PC-9 (cell line): ENCODE measurements at regions not wholly inside any gene's neighbourhood (a gene's known extent, or its start where the extent isn't known, plus 50 kb on each side); places are given as distances from the start of the nearest gene placed in this dataset.

ENCODE experiments used
- BruUV-seq: library from RNA; stranded (reverse); fragments of 400-500 nt; replicated peaks from 2 replicates; lab custom pipeline; 2021; lab: Mats Ljungman, UMichigan
- CTCF ChIA-PET: fragments of 300-600 bp; sonication (Branson Sonifier 250); formaldehyde crosslinking; loops from one replicate; lab custom pipeline; 2022; ENCODE audit warnings: antibody characterized with exemption; lab: Charles Lee
- POLR2A ChIA-PET: fragments of 300-600 bp; sonication (Branson Sonifier 250); formaldehyde crosslinking; loops from one replicate; lab custom pipeline; 2022; ENCODE audit warnings: antibody characterized with exemption; ENCODE audit not compliant: unreplicated experiment; lab: Charles Lee
- DNase-seq, 2 experiments: peaks; one replicate each; pipeline versions ENCODE4 v3.0.0 to v3.0.0-alpha.2; 2015 to 2022; ENCODE audit warnings: mixed read lengths in 1 of 2
- H2AFZ ChIP-seq: fragments of 200-600 bp; sonication (generic); 2 replicates; pipeline ENCODE4 v1.8.1; 2017; ENCODE audit warnings: antibody characterized with exemption
- H3F3A ChIP-seq: fragments of 200-600 bp; sonication (generic); 2 replicates; pipeline ENCODE4 v1.8.1; 2017; ENCODE audit warnings: antibody characterized with exemption, mild to moderate bottlenecking, low read depth; ENCODE audit not compliant: insufficient read depth
- H3K27ac ChIP-seq: fragments of 200-600 bp; sonication (generic); 2 replicates; pipeline ENCODE4 v1.6.1; 2016; ENCODE audit warnings: mixed run types
- H3K27me3 ChIP-seq: fragments of 200-600 bp; sonication (generic); 2 replicates; pipeline ENCODE4 v1.6.1; 2016; ENCODE audit warnings: low read depth, mixed run types; ENCODE audit not compliant: insufficient read depth
- H3K36me3 ChIP-seq: fragments of 200-600 bp; sonication (generic); 2 replicates; pipeline ENCODE4 v1.6.1; 2016; ENCODE audit warnings: low read depth, mixed run types
- H3K4me1 ChIP-seq: fragments of 200-600 bp; sonication (generic); replicated peaks from 2 replicates; pipeline ENCODE4 v1.6.1; 2016; ENCODE audit warnings: mixed run types; ENCODE audit not compliant: insufficient read depth
- H3K4me2 ChIP-seq: fragments of 200-600 bp; sonication (generic); 2 replicates; pipeline ENCODE4 v1.6.1; 2017; ENCODE audit warnings: mixed run types
- H3K4me3 ChIP-seq: fragments of 200-600 bp; sonication (generic); 2 replicates; pipeline ENCODE4 v1.6.1; 2016; ENCODE audit warnings: mixed run types
- H3K79me2 ChIP-seq: fragments of 200-600 bp; sonication (generic); 2 replicates; pipeline ENCODE4 v1.6.1; 2017; ENCODE audit warnings: low read depth, mixed run types
- H3K9me2 ChIP-seq: fragments of 200-600 bp; sonication (generic); 2 replicates; pipeline ENCODE4 v1.8.1; 2017; ENCODE audit warnings: mild to moderate bottlenecking; ENCODE audit not compliant: insufficient read depth
- H3K9me3 ChIP-seq: fragments of 200-600 bp; sonication (generic); 2 replicates; pipeline ENCODE4 v1.8.1; 2016; ENCODE audit warnings: low read depth; ENCODE audit not compliant: insufficient read depth
- H4K20me1 ChIP-seq: fragments of 200-600 bp; sonication (generic); 2 replicates; pipeline ENCODE4 v1.8.1; 2017; ENCODE audit not compliant: insufficient read depth
- EZH2 ChIP-seq: fragments of 200-600 bp; sonication (generic); IDR thresholded peaks from 2 replicates; pipeline ENCODE4 v1.8.0; 2017; ENCODE audit warnings: antibody characterized with exemption, low read depth
- intact Hi-C: fragments of 100-400 bp; cut with micrococcal nuclease; formaldehyde crosslinking; loops from one replicate; pipeline ENCODE4 v1.10.0; 2022; ENCODE audit not compliant: unreplicated experiment
- TF ChIP-seq, protein P1 (sequence below): fragments of 200-600 bp; sonication (generic); conservative IDR thresholded peaks from 2 replicates; pipeline ENCODE4 v1.6.1; 2017; ENCODE audit warnings: mixed run types, antibody characterized with exemption, mild to moderate bottlenecking, moderate library complexity

DNA sequence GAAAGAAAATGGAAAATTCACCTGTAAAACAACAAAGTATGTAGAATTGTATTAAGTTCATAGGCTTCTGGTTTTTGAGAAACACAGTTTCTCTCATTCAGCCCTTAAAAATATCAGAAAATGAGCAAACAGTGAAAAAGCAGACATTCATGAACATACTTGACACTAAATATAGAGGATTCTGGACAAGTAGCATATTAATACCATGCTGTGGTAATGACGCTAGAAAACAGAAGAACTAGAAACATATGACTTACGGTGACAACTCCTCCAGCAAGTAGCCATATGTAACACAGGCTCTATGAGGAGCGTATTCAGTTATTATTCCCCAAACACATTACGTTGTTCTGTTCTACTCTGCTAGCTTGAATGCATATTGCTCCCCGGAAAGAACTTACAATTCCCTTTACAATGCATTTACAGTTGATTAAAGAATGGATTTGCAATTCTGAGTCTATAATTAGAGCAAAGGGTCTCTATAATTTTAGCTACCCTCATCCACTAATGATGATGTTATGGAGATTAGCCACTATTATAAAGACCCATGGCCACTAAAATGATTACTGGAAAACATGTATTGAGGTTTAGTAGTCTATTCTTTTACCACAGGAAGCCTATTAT lies 672.1 kb downstream of the EFNB2 start:
- no peaks in the 10 kb centered on the region for H3K9me2 ChIP-seq
- intact Hi-C loops: no loop called here
- H3K79me2 ChIP-seq: no peaks in the 10 kb centered on the region

DNA sequence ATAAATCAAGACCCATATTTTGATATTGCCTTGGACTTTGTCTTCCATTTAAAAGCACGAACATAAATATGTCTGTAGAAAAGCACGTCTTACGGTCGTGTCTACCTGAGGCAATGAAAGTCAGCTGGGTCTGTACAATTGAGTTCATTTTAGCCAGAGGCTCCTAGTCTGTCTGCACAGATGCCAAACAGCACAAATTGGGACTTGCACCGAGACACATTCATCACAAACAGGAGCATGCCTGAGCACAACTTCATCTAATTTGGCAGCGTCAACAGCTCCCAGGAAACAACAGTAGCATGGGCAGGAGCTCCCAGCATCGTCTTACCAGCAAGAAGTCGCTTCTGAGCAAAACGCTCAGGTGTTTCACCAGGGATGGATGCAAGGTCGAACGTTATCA lies 687.0 kb downstream of the EFNB2 start:
- no peaks in the 10 kb centered on the region for H3K79me2 ChIP-seq
- intact Hi-C loops: no loop called here
- H3K9me2 ChIP-seq: no peaks in the 10 kb centered on the region
- BruUV-seq: no TSS peak
- H4K20me1 ChIP-seq: no peaks in the 10 kb centered on the region
- H3K4me1 ChIP-seq: no peaks in the 10 kb centered on the region
- POLR2A ChIA-PET: no interaction called here
- H3K36me3 ChIP-seq: no peaks in the 10 kb centered on the region
- H3K9me3 ChIP-seq: no peaks in the 10 kb centered on the region
- no peaks in the 10 kb centered on the region for H3F3A ChIP-seq
- no peak overlapping the region for H3K4me2 ChIP-seq
- no peak overlapping the region for H3K27ac ChIP-seq
- no peak overlapping the region for H2AFZ ChIP-seq
- DNase-seq: no peak
- TF ChIP-seq EZH2: no peak
- TF ChIP-seq, protein P1, sequence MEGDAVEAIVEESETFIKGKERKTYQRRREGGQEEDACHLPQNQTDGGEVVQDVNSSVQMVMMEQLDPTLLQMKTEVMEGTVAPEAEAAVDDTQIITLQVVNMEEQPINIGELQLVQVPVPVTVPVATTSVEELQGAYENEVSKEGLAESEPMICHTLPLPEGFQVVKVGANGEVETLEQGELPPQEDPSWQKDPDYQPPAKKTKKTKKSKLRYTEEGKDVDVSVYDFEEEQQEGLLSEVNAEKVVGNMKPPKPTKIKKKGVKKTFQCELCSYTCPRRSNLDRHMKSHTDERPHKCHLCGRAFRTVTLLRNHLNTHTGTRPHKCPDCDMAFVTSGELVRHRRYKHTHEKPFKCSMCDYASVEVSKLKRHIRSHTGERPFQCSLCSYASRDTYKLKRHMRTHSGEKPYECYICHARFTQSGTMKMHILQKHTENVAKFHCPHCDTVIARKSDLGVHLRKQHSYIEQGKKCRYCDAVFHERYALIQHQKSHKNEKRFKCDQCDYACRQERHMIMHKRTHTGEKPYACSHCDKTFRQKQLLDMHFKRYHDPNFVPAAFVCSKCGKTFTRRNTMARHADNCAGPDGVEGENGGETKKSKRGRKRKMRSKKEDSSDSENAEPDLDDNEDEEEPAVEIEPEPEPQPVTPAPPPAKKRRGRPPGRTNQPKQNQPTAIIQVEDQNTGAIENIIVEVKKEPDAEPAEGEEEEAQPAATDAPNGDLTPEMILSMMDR: no peak
- H3K4me3 ChIP-seq: no peak overlapping the region
- H3K27me3 ChIP-seq: no peaks in the 10 kb centered on the region
- CTCF ChIA-PET: no interaction called here

More for the DNA sequence above, 672.1 kb downstream of the EFNB2 start:
- Histone ChIP-seq H3K27me3 (no peaks in the 10 kb centered on the region), H3F3A (no peaks in the 10 kb centered on the region), H3K36me3 (no peaks in the 10 kb centered on the region), H2AFZ (no peak overlapping the region), H3K4me2 (no peak overlapping the region), H4K20me1 (no peaks in the 10 kb centered on the region), H3K4me3 (no peak overlapping the region), H3K27ac (no peak overlapping the region), H3K9me3 (peaks cover 7% of the 10 kb centered on the region; the same call in 1 of the 2 replicates), H3K4me1 (no peaks in the 10 kb centered on the region)
- BruUV-seq: no TSS peak
- TF ChIP-seq EZH2: no peak
- TF ChIP-seq, protein P1: no peak
- ChIA-PET POLR2A (interaction anchor here (0.7 kb wide), 1 partner anchor 71 kb away, joined by 5 read pairs; no protein-coding TSS in a partner anchor), CTCF (no interaction called here)
- no peak for DNase-seq

DNA sequence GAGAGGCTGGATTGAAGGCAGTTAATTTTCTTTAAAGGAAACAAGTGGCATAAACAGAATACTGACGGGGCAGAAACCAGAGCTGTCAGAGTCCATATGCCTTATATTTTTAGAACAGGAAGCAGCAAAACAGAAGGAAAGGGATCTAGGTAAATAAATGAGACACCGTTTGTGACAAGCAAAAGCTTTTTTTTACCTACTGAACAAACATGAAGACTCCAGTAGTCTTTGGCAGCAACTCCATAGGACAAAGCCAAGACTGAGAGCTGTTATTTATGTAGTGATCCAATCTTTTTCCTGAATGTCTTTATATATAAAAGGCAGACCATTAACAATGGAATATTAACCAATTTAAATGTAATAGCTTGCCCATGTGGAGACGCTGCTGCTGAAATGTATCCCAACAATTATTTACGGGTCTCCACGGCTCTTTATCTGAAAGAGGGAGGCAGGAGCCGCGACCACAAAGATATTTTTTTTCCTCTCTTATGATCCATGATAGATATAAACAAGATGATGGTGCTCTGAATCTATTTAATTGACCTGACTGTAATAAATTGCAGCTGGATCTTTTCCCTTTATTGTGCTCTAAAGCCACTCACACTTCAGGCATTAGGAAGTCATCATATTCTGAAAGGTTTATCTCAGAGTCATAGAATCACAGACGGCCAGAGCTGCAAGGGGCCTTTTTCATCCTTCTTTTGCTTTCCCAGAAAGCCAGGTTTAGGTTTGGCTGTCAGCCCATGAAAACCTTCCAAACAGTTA lies 687.8 kb downstream of the EFNB2 start:
- Histone ChIP-seq H3K79me2 (no peaks in the 10 kb centered on the region), H3K27ac (no peak overlapping the region), H2AFZ (no peak overlapping the region), H3K4me2 (no peak overlapping the region), H3K4me1 (no peaks in the 10 kb centered on the region), H3K4me3 (no peak overlapping the region), H3F3A (no peaks in the 10 kb centered on the region), H3K36me3 (no peaks in the 10 kb centered on the region), H4K20me1 (no peaks in the 10 kb centered on the region), H3K27me3 (no peaks in the 10 kb centered on the region), H3K9me2 (no peaks in the 10 kb centered on the region), H3K9me3 (no peaks in the 10 kb centered on the region)
- BruUV-seq: no TSS peak
- DNase-seq: no peak
- intact Hi-C loops: no loop called here
- ChIA-PET CTCF (no interaction called here), POLR2A (no interaction called here)
- TF ChIP-seq, protein P1: no peak
- no peak for TF ChIP-seq EZH2
